Neuronal stem cell (in vitro differentiated cells): ENCODE measurements at regions not wholly inside any gene's neighbourhood (a gene's known extent, or its start where the extent isn't known, plus 50 kb on each side); places are given as distances from the start of the nearest gene placed in this dataset.

Source experiments
- DNase-seq: peaks from one replicate; pipeline ENCODE4 v3.0.0-alpha.2; 2013; ENCODE audit warnings: low spot score
- H2AFZ ChIP-seq: one replicate; pipeline ENCODE4 v1.6.1; 2013; ENCODE audit warnings: mild to moderate bottlenecking, low read length, inconsistent platforms
- H2AK5ac ChIP-seq: 2 replicates; pipeline ENCODE4 v1.6.1; 2013; ENCODE audit warnings: low read depth, mild to moderate bottlenecking, inconsistent platforms, low read length, moderate library complexity, mixed read lengths
- H2BK120ac ChIP-seq: 2 replicates; pipeline ENCODE4 v1.6.1; 2013; ENCODE audit warnings: low read depth, mild to moderate bottlenecking, inconsistent platforms, low read length, moderate library complexity, mixed read lengths
- H2BK12ac ChIP-seq: one replicate; pipeline ENCODE4 v1.6.1; 2013; ENCODE audit warnings: low read length, inconsistent platforms
- H2BK15ac ChIP-seq: 2 replicates; pipeline ENCODE4 v1.6.1; 2013; ENCODE audit warnings: mild to moderate bottlenecking, low read length, inconsistent platforms, mixed read lengths
- H2BK5ac ChIP-seq: one replicate; pipeline ENCODE4 v1.6.1; 2013; ENCODE audit warnings: inconsistent platforms, mild to moderate bottlenecking, low read length, moderate library complexity
- H3K14ac ChIP-seq: one replicate; pipeline ENCODE4 v1.6.1; 2013; ENCODE audit warnings: low read length, inconsistent platforms
- H3K18ac ChIP-seq: 2 replicates; pipeline ENCODE4 v1.6.1; 2013; ENCODE audit warnings: low read length, inconsistent platforms
- H3K23ac ChIP-seq: 2 replicates; pipeline ENCODE4 v1.6.1; 2013; ENCODE audit warnings: low read depth, mild to moderate bottlenecking, mixed read lengths, low read length, inconsistent platforms; ENCODE audit not compliant: poor library complexity
- H3K27ac ChIP-seq: replicated peaks from 3 replicates; pipeline ENCODE4 v1.5.1; 2013; ENCODE audit warnings: low read length, inconsistent platforms
- H3K27me3 ChIP-seq, 3 experiments: 2 replicates each; pipeline ENCODE4 v1.6.1; 2013; ENCODE audit warnings: low read length in 3 of 3, mild to moderate bottlenecking in 2 of 3, inconsistent platforms in 1 of 3, low read depth in 1 of 3, mixed read lengths in 1 of 3, moderate library complexity in 1 of 3; ENCODE audit not compliant: control insufficient read depth in 3 of 3, insufficient read depth in 3 of 3
- H3K36me3 ChIP-seq, 2 donors: replicated peaks in 1 of 2; 2 replicates each; pipeline ENCODE4 v1.6.1; 2013; ENCODE audit warnings: low read length in 2 of 2; ENCODE audit not compliant: control insufficient read depth in 2 of 2, insufficient read depth in 2 of 2
- H3K4ac ChIP-seq: 2 replicates; pipeline ENCODE4 v1.6.1; 2013; ENCODE audit warnings: inconsistent platforms, mild to moderate bottlenecking, low read length, moderate library complexity
- H3K4me1 ChIP-seq, 2 donors: 1 replicate in 1 of 2; 2 replicates in 1 of 2; pipeline ENCODE4 v1.6.1; 2013; ENCODE audit warnings: low read length in 2 of 2, low read depth in 1 of 2; ENCODE audit not compliant: control insufficient read depth in 2 of 2, insufficient read depth in 1 of 2
- H3K4me2 ChIP-seq: one replicate; pipeline ENCODE4 v1.6.1; 2013; ENCODE audit warnings: mild to moderate bottlenecking, low read length, inconsistent platforms; ENCODE audit not compliant: insufficient read depth, poor library complexity, severe bottlenecking
- H3K4me3 ChIP-seq, 2 donors: 2 replicates each; pipeline ENCODE4 v1.5.1; 2013; ENCODE audit warnings: low read length in 2 of 2, mild to moderate bottlenecking in 2 of 2, inconsistent platforms in 1 of 2, moderate library complexity in 1 of 2
- H3K79me1 ChIP-seq: one replicate; pipeline ENCODE4 v1.6.1; 2013; ENCODE audit warnings: low read depth, mild to moderate bottlenecking, inconsistent platforms, low read length, moderate library complexity
- H3K9ac ChIP-seq: one replicate; pipeline ENCODE4 v1.6.1; 2013; ENCODE audit warnings: mild to moderate bottlenecking, low read depth, low read length, inconsistent platforms; ENCODE audit not compliant: poor library complexity
- H3K9me3 ChIP-seq, 2 donors: replicated peaks in 1 of 2; 2 replicates each; pipeline versions ENCODE3 to v1.6.1; 2013; ENCODE audit warnings: low read length in 2 of 2, mild to moderate bottlenecking in 2 of 2, inconsistent platforms in 1 of 2, low read depth in 1 of 2, mixed read lengths in 1 of 2, moderate library complexity in 1 of 2; ENCODE audit not compliant: control insufficient read depth in 2 of 2, insufficient read depth in 1 of 2
- H4K8ac ChIP-seq: one replicate; pipeline ENCODE4 v1.6.1; 2013; ENCODE audit warnings: low read depth, mild to moderate bottlenecking, inconsistent platforms, low read length, moderate library complexity
- H4K91ac ChIP-seq: one replicate; pipeline ENCODE4 v1.6.1; 2013; ENCODE audit warnings: low read length, low read depth, mild to moderate bottlenecking, inconsistent platforms; ENCODE audit not compliant: poor library complexity
- WGBS, 2 donors: extraction: QIAGEN DNeasy Blood & Tissue Kit; methylation state at CpG; one replicate each; pipeline ENCODE4 v1.1.7; 2013; ENCODE audit warnings: missing lambda C conversion rate in 2 of 2, mixed read lengths in 1 of 2; ENCODE audit not compliant: insufficient read length in 2 of 2, insufficient replicate concordance in 1 of 2; ENCODE audit errors: extremely low coverage in 2 of 2; 5-methylcytosine and 5-hydroxymethylcytosine counted together

- H3K36me3 ChIP-seq = no peaks in the 10 kb centered on the region
- H4K8ac ChIP-seq = no peak overlapping the region
- no peak overlapping the region for H3K27ac ChIP-seq
- no peaks in the 10 kb centered on the region for H3K4me1 ChIP-seq
- no CpG with 5 or more reads among the region's 6 CpGs for WGBS, 2 donors
- no peak overlapping the region for H3K23ac ChIP-seq
- no peak overlapping the region for H2BK15ac ChIP-seq
- H4K91ac ChIP-seq = no peak overlapping the region
- no peaks in the 10 kb centered on the region for H3K79me1 ChIP-seq
- H2BK120ac ChIP-seq = no peak overlapping the region
- H2AFZ ChIP-seq = no peak overlapping the region
- H3K4me2 ChIP-seq = no peak overlapping the region
- no peak overlapping the region for H3K18ac ChIP-seq
- no peak overlapping the region for H3K4me3 ChIP-seq
- no peak overlapping the region for H2AK5ac ChIP-seq
- H3K4ac ChIP-seq = no peak overlapping the region
- no peak overlapping the region for H2BK12ac ChIP-seq
- DNase-seq = no peak
- H3K9me3 ChIP-seq = no peaks in the 10 kb centered on the region
- H2BK5ac ChIP-seq = no peak overlapping the region
- no peak overlapping the region for H3K9ac ChIP-seq
- no peak overlapping the region for H3K14ac ChIP-seq
- no peaks in the 10 kb centered on the region for H3K27me3 ChIP-seq
Observed at GRCh38 chr5:162484095-162484494, 416.5 kb downstream of the GABRG2 start.

GRCh38 chr5:162484986-162485385 is 417.4 kb downstream of the GABRG2 start:
- Histone ChIP-seq H4K91ac (no peak overlapping the region), H3K9me3 (no peaks in the 10 kb centered on the region), H2BK120ac (no peak overlapping the region), H3K4me1 (no peaks in the 10 kb centered on the region), H2BK5ac (no peak overlapping the region), H3K9ac (no peak overlapping the region), H3K23ac (no peak overlapping the region), H3K36me3 (no peaks in the 10 kb centered on the region), H2AK5ac (no peak overlapping the region), H3K18ac (no peak overlapping the region), H3K4me2 (no peak overlapping the region), H2BK15ac (no peak overlapping the region), H3K79me1 (no peaks in the 10 kb centered on the region), H2AFZ (no peak overlapping the region), H3K14ac (no peak overlapping the region), H3K4me3 (no peak overlapping the region), H4K8ac (no peak overlapping the region), H3K27ac (no peak overlapping the region), H2BK12ac (no peak overlapping the region), H3K27me3 (no peaks in the 10 kb centered on the region), H3K4ac (no peak overlapping the region)
- no peak for DNase-seq
- WGBS, 2 donors = no CpG with 5 or more reads among the region's 5 CpGs

GRCh38 chr5:162485666-162486292 is 418.2 kb downstream of the GABRG2 start:
- Histone ChIP-seq H4K91ac (no peak overlapping the region), H3K4me3 (no peak overlapping the region), H2BK120ac (no peak overlapping the region), H2AK5ac (peak overlapping the region; percentile 6), H3K14ac (no peak overlapping the region), H4K8ac (no peak overlapping the region), H2BK12ac (no peak overlapping the region), H3K27me3 (no peaks in the 10 kb centered on the region), H3K4ac (no peak overlapping the region), H2BK15ac (no peak overlapping the region), H3K36me3 (no peaks in the 10 kb centered on the region), H3K4me1 (no peaks in the 10 kb centered on the region), H3K27ac (no peak overlapping the region), H2BK5ac (no peak overlapping the region), H2AFZ (no peak overlapping the region), H3K18ac (no peak overlapping the region), H3K23ac (no peak overlapping the region), H3K4me2 (no peak overlapping the region), H3K9me3 (no peaks in the 10 kb centered on the region), H3K79me1 (no peaks in the 10 kb centered on the region), H3K9ac (no peak overlapping the region)
- WGBS, 2 donors = no CpG with 5 or more reads among the region's 8 CpGs
- DNase-seq = no peak

GRCh38 chr5:162487528-162488525 is 420.3 kb downstream of the GABRG2 start:
- no peak overlapping the region for H2BK15ac ChIP-seq
- H2AFZ ChIP-seq = no peak overlapping the region
- no peak for DNase-seq
- no peaks in the 10 kb centered on the region for H3K27me3 ChIP-seq
- no peak overlapping the region for H4K91ac ChIP-seq
- H2BK120ac ChIP-seq = no peak overlapping the region
- WGBS, 2 donors = no CpG with 5 or more reads among the region's 7 CpGs
- H3K4me2 ChIP-seq = no peak overlapping the region
- H3K79me1 ChIP-seq = no peaks in the 10 kb centered on the region
- H3K4me1 ChIP-seq = no peaks in the 10 kb centered on the region
- no peaks in the 10 kb centered on the region for H3K36me3 ChIP-seq
- no peak overlapping the region for H3K23ac ChIP-seq
- H3K4me3 ChIP-seq = no peak overlapping the region
- H2AK5ac ChIP-seq = no peak overlapping the region
- H3K18ac ChIP-seq = no peak overlapping the region
- H4K8ac ChIP-seq = no peak overlapping the region
- H2BK12ac ChIP-seq = no peak overlapping the region
- no peak overlapping the region for H3K27ac ChIP-seq
- no peak overlapping the region for H3K14ac ChIP-seq
- no peak overlapping the region for H2BK5ac ChIP-seq
- H3K4ac ChIP-seq = no peak overlapping the region
- H3K9me3 ChIP-seq = no peaks in the 10 kb centered on the region
- H3K9ac ChIP-seq = no peak overlapping the region
